Superior temporal gyrus (tissue), 1 donor: ENCODE measurements at regions not wholly inside any gene's neighbourhood (a gene's known extent, or its start where the extent isn't known, plus 50 kb on each side); places are given as distances from the start of the nearest gene placed in this dataset.
"Not testable (repeated sequence)": the region's sequence is repeated elsewhere in the genome, so short reads cannot be mapped to it uniquely, and the experiment has no call there.

Experiments
- DNase-seq: peaks from one replicate; pipeline ENCODE4 v3.0.0-alpha.2; 2016; ENCODE audit errors: extremely low spot score

DNA sequence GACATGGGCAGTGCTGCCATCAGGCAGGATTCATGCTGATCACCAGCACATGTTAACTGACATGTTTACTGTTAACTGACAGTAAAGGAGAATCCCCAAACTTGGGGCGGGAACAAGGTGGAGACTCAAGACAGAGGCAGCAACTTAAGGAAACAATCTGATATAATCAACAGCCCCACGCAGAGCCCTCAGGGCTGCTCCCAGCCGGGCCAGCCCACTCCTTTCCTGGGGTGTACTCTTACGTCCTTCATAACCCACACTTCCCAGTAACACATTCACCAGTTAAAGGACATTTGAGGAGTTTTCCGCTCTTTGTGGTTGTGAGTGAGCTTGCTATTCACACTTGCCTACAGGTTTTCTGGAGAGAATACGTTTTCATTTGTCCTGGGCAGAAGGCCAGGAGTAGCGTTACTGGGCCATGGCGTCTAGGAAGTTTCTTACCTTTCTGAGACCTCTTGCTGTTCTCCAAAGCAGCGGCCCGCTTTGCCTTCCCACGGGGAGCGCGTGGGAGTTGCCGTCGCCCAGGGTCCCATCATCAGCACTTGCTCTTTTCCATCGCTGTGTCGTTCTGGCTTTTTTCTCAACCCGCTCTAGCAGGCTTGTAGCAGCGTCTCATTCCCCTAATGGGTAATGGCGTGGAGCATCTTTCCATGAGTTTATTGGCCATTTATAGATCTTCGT is 56.4 kb downstream of the FOXF2 start:
- DNase-seq: no peak

DNA sequence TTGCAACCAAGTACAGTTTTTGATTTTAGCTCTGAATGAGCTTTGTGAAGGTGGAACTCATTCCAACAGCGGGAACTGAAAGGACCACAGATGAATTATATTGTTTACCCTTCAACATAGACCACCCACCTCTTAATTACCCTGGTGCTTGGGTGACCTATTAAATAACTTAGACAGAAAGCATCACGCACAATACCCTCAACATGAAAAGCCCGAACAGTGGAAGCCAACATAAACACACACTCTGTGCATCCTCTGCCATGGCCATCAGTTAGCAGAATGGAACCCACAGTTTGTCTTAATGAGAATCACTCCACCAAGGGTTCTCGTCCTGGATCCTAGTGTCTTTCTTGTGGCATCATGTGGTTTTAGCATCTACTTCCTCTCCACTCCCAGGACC is 60.5 kb downstream of the FOXF2 start:
- no peak for DNase-seq

DNA sequence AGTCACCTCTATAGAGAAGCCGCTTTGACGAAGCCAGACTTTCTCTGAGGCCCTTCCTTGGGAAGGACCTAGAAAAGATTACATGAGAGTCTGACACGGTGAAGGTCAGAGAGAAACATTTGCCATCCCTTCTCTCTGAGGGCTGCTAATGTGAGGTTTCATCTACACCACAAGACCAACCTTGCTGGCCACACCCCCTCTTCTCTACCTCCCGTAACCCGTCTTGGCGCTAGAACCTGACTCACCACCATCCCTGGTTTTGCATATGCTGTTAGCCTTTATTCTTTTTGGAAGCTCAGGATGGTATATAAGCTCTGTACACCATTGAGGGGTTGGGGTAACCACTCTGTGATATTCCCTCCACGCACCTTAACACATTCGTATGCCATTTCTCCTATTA is 63.6 kb downstream of the FOXF2 start:
- no peak for DNase-seq

DNA sequence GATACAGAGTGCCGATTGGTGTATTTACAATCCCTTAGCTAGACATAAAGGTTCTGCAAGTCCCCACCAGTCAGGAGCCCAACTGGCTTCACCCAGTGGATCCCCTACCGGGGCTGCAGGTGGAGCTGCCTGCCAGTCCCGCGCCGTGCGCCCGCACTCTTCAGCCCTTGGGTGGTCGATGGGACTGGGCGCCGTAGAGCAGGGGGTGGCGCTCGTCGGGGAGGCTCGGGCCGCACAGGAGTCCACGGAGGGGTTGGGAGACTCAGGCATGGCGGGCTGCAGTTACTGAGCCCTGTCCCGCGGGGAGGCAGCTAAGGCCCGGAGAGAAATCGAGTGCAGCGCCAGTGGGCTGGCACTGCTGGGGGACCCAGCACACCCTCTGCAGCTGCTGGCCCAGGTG is 67.4 kb downstream of the FOXF2 start:
- not testable (repeated sequence) for DNase-seq

DNA sequence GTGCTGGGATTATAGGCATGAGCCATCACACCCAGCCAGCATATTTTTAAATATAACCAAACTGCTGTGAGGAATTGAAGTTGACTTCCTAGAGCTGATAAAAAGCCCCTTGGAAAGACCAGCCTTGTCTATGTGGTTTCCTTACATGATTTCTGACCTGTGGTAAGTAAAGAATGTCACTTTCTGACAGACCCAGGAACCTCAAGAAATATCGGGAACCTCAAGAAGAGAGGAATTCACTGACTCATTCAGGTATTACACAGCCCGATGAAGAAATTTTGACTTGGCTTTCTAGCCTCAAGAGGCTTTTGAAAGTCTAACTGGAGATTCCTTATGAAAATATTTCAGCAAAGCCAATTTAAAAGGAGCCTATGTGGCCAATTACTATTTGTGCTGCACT is 71.8 kb downstream of the FOXF2 start:
- DNase-seq: no peak

GRCh38 chr6:1461736-1462135 is 72.4 kb downstream of the FOXF2 start:
- no peak for DNase-seq

DNA sequence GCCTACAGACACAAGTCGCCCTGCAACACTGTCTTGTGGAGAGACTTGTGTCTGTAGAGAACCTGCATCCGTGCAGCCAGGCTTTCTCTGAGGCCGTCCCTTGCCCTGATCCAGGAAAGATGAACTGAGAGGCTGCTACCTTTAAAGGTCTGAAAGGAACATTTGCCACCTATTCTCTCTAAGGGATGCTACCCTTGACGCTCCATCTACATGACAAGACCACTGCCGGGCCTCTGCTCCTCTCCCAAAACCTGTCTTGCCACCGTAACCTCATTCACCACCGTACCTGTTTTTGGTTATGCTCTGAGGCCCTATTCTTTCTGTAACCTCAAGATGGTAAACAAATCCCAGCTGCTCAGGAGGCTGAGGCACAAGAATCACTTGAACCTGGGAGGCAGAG is 73.9 kb downstream of the FOXF2 start:
- no peak for DNase-seq

DNA sequence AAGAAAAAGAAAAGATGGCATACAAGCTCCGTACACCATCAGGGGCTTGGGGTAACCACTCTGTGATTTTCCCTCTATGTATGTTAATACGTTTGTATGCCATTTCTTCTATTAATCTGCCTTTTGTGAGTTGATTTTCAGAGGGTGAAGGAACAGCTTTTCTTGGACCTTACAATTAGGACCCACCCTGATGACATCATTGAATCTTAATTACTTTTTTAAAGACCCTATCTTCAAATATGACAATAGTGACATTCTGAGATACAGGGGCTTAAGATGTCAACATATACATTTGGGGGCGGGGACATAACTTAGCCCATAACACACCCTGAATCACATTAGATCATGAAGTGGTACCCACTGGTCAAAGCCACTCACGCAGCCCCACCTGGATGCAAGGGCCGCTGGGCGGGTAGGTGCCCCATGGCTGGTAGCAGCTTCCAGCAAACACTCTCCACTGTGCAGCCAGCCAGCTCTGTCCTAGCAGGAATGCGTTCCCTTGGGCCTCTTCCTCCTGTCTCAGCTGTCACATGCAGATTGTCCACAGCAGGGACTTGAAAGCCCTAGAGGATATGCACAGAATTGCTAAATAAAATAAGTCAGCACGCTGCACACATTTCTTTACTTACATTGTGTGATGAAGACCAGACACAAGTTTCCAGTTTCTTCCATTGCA is 74.5 kb downstream of the FOXF2 start:
- DNase-seq: no peak

GRCh38 chr6:1464781-1465370 is 75.5 kb downstream of the FOXF2 start:
- DNase-seq: no peak

DNA sequence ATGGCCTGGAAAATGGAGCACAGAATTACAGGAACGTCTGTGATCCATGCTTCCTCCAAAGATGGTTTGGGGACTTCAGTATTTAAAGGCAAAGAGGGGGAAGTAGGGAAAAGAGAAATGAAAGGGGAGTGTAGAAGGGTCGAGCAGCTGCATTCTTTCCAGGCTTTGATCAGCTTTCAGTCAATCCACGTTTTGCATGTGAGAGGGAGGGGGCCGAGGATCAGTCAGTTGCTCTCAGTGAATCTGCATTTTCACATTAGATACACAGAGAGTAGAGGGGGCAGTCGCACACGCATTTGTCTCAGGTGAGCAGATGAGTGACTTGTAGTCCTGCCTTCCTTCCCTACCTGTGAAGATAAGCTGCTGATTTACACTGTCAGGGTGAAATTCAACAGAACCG is 78.8 kb downstream of the FOXF2 start:
- no peak for DNase-seq

DNA sequence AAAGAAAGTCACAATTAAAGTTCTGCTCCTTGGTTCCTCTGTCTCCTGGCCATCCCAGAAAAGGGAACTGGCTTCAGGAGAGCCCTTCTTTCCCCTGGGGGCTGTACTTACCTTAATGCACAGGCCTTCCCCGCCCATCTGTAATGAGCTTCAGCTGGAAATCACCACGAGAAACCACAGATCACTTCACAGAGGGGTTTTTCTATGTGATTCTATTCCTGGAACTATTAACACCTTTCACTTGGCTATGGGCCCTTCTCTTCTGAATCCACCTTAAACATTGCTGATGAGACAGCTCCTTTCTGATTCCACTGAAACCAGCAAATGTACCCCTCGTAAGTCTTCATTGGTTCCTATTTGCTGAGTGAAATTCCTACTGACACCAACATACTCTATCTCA is 80.7 kb downstream of the FOXF2 start:
- DNase-seq: no peak

- DNase-seq: no peak
These were observed 83.3 kb downstream of the FOXF2 start for GRCh38 chr6:1472643-1473042.

GRCh38 chr6:1473166-1473565 is 83.8 kb downstream of the FOXF2 start:
- no peak for DNase-seq

DNA sequence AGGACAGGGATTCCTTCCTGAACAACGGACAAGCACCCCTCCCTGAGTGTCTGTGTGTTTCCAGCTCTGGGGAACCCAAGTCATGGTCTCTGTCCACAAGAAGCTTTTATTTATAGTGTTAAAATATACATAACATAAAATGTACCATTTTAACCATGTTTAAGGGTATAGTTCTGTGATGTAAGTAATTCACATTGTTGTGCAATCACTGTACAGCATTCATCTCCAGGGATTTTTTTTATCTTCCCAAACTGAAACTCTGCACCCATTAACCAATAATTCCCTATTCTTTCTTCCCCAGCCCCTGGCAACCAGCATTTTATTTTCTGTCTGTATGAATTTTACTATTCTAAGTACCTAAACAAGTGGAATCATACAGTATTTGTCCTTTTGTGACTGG is 84.2 kb downstream of the FOXF2 start:
- DNase-seq: no peak

GRCh38 chr6:1474205-1474604 is 84.8 kb downstream of the FOXF2 start:
- no peak for DNase-seq

GRCh38 chr6:1475174-1475573 is 85.8 kb downstream of the FOXF2 start:
- DNase-seq: no peak

DNA sequence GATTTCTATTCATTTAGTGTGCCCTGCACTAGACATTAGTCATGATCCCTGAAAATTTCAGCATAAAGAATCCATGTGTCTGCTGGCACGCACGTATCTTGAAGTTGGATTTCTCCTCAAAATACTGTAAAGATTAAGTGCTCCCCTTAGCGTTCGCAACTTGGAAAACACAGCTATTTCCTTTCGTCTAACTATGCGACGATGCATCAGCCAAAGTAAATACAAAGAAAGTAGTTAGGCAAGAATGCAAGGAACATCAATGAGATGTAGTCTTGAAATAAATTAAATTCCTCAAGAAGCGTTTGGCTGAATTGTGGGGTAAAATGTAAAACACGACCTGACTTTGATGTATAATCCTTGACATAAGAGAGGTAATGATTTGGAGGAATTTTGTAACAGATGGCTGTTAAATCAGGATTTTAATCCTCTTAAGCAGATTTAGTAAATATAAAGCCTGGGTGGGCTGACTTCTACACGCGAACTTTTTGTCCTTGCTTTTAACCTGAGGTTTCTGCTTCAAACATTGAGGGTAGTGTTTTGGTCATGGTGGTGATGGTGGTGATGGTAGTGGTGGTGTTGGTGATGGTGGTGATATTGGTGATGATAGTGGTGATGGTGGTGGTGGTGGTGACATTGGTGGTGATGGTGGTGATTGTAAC is 88.2 kb downstream of the FOXF2 start:
- no peak for DNase-seq

DNA sequence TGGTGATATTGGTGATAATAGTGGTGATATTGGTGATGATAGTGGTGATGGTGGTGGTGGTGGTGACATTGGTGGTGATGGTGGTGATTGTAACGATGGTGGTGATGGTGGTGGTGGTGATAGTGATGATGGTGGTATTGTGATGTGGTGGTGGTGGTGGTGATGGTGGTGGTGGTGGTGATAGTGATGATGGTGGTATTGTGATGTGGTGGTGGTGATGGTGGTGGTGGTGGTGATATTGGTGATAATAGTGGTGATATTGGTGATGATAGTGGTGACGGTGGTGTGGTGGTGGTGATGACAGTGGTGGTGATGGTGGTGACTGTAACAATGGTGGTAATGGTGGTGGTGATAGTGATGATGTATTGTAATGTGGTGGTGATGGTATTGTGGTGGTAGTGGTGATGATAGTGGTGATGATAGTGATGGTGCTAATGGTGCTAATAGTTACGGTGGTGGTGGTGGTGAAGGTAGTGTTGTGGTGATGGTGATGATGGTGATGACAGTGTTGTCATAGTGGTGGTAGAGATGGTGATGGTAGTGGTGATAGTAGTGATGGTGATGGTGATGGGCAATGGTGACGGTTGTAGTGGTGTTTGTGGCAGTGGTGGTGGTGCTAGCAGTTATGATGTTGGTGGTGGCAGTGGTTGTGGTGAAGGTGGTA is 88.9 kb downstream of the FOXF2 start:
- not testable (repeated sequence) for DNase-seq

DNA sequence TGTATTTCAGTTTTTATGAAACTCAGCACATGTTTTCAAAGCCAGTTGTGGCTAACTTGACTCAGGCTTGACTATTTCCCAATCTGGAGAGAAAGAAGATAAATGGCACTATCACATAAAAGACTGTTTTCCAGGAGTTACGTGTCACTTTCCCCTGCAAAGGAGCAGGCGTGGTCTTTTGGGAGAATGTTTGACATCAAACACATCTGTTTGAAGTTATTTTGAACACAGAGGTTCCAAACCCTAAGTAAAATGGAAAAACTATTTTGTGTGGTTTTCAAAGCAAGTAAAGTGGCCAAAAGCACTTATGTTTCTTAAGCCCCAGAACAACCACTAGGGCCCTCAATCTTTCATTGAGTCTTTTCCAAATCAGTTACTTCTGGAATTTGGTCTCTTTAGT is 89.7 kb downstream of the FOXF2 start:
- no peak for DNase-seq

DNA sequence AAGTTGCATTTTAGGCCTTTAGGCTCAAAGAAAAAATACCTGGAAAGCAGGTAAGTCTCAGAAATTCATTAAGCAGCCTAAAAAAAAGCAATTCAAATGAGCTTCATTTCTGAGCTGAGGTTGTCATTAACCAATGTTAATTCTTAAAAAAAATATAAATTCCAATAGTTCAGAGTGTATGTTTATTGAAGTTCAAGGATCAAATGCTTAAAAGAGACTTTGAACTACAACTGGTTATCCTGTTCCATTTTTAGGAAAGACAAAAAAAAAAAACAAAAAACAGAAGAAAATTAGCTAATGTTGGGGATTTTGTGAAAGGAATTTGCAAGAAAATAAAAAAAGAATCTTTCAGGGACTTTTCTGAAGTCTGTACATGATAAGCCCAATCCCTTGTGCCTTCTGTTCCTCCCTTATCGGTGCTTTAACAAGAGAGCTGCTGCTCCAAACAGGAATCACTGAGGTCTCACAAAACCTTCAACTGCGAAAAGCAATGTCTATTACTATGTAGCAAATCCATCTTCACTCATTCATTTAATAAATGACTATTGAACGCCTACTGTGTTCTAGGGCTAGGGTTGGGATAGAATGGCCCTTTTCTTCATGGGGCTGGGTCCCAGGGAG is 90.3 kb downstream of the FOXF2 start:
- no peak for DNase-seq

GRCh38 chr6:1481286-1481685 is 91.9 kb downstream of the FOXF2 start:
- DNase-seq: no peak
